Adipocyte (in vitro differentiated cells): ENCODE measurements at regions not wholly inside any gene's neighbourhood (a gene's known extent, or its start where the extent isn't known, plus 50 kb on each side); places are given as distances from the start of the nearest gene placed in this dataset.

Experiments
- DNase-seq: peaks from one replicate; pipeline ENCODE4 v3.0.0-alpha.2; 2015; ENCODE audit warnings: low read depth
- H3K27me3 ChIP-seq: replicated peaks from 2 replicates; pipeline ENCODE4 v1.7.0; 2013; ENCODE audit warnings: mild to moderate bottlenecking, low read length, moderate library complexity; ENCODE audit not compliant: control insufficient read depth, insufficient read depth
- H3K36me3 ChIP-seq: 2 replicates; pipeline ENCODE4 v1.7.0; 2013; ENCODE audit warnings: low read length, mild to moderate bottlenecking, moderate library complexity; ENCODE audit not compliant: control insufficient read depth, insufficient read depth, severe bottlenecking
- H3K4me1 ChIP-seq: 2 replicates; pipeline ENCODE4 v1.7.0; 2013; ENCODE audit warnings: mild to moderate bottlenecking, low read length, moderate library complexity; ENCODE audit not compliant: control insufficient read depth, insufficient read depth
- H3K4me3 ChIP-seq: 2 replicates; pipeline ENCODE4 v1.7.0; 2013; ENCODE audit warnings: mild to moderate bottlenecking, low read length, moderate library complexity
- H3K9ac ChIP-seq: 2 replicates; pipeline ENCODE4 v1.7.0; 2013; ENCODE audit warnings: mild to moderate bottlenecking, low read length, moderate library complexity
- H3K9me3 ChIP-seq: 2 replicates; pipeline ENCODE4 v1.7.0; 2013; ENCODE audit warnings: mild to moderate bottlenecking, low read length, moderate library complexity; ENCODE audit not compliant: control insufficient read depth

GRCh38 chr6:126117251-126117650 lies 130.9 kb downstream of the TRMT11 start:
- Histone ChIP-seq H3K9ac (no peak overlapping the region), H3K9me3 (no peaks in the 10 kb centered on the region), H3K4me1 (peaks cover 7% of the 10 kb centered on the region), H3K4me3 (no peak overlapping the region), H3K27me3 (no peaks in the 10 kb centered on the region), H3K36me3 (no peaks in the 10 kb centered on the region)
- DNase-seq = no peak

- H3K9me3 ChIP-seq = no peaks in the 10 kb centered on the region
- H3K4me3 ChIP-seq = no peak overlapping the region
- no peak overlapping the region for H3K9ac ChIP-seq
- H3K27me3 ChIP-seq = no peaks in the 10 kb centered on the region
- DNase-seq = peak; percentile 23
- no peaks in the 10 kb centered on the region for H3K36me3 ChIP-seq
- H3K4me1 ChIP-seq = peaks cover 7% of the 10 kb centered on the region
These were observed 131.9 kb downstream of the TRMT11 start for GRCh38 chr6:126118058-126118755.

GRCh38 chr6:126118936-126119335 lies 132.6 kb downstream of the TRMT11 start:
- H3K9ac ChIP-seq = no peak overlapping the region
- H3K4me3 ChIP-seq = no peak overlapping the region
- H3K36me3 ChIP-seq = no peaks in the 10 kb centered on the region
- DNase-seq = no peak
- no peaks in the 10 kb centered on the region for H3K9me3 ChIP-seq
- H3K4me1 ChIP-seq = peaks cover 7% of the 10 kb centered on the region
- no peaks in the 10 kb centered on the region for H3K27me3 ChIP-seq

GRCh38 chr6:126123226-126123625 lies 136.9 kb downstream of the TRMT11 start:
- H3K36me3 ChIP-seq = no peaks in the 10 kb centered on the region
- no peak overlapping the region for H3K4me3 ChIP-seq
- peaks cover 7% of the 10 kb centered on the region for H3K4me1 ChIP-seq
- no peak for DNase-seq
- no peaks in the 10 kb centered on the region for H3K27me3 ChIP-seq
- H3K9me3 ChIP-seq = no peaks in the 10 kb centered on the region
- no peak overlapping the region for H3K9ac ChIP-seq

- Histone ChIP-seq H3K9me3 (no peaks in the 10 kb centered on the region), H3K27me3 (no peaks in the 10 kb centered on the region), H3K4me1 (no peaks in the 10 kb centered on the region), H3K4me3 (no peak overlapping the region), H3K9ac (no peak overlapping the region), H3K36me3 (no peaks in the 10 kb centered on the region)
- no peak for DNase-seq
These were observed 141.3 kb downstream of the TRMT11 start for GRCh38 chr6:126127659-126128058.

- H3K4me1 ChIP-seq = no peaks in the 10 kb centered on the region
- no peak overlapping the region for H3K9ac ChIP-seq
- H3K27me3 ChIP-seq = no peaks in the 10 kb centered on the region
- no peak overlapping the region for H3K4me3 ChIP-seq
- no peaks in the 10 kb centered on the region for H3K36me3 ChIP-seq
- peaks cover 6% of the 10 kb centered on the region for H3K9me3 ChIP-seq
- no peak for DNase-seq
These were observed 144.9 kb downstream of the TRMT11 start for GRCh38 chr6:126131246-126131645.

GRCh38 chr6:126133984-126134383 lies 147.6 kb downstream of the TRMT11 start:
- Histone ChIP-seq H3K36me3 (no peaks in the 10 kb centered on the region), H3K4me1 (no peaks in the 10 kb centered on the region), H3K9ac (no peak overlapping the region), H3K4me3 (no peak overlapping the region), H3K9me3 (peaks cover 7% of the 10 kb centered on the region), H3K27me3 (no peaks in the 10 kb centered on the region)
- DNase-seq = no peak

GRCh38 chr6:126134491-126134890 lies 148.2 kb downstream of the TRMT11 start:
- no peaks in the 10 kb centered on the region for H3K27me3 ChIP-seq
- no peak overlapping the region for H3K4me3 ChIP-seq
- no peak for DNase-seq
- no peak overlapping the region for H3K9ac ChIP-seq
- H3K9me3 ChIP-seq = peaks cover 8% of the 10 kb centered on the region
- no peaks in the 10 kb centered on the region for H3K4me1 ChIP-seq
- H3K36me3 ChIP-seq = no peaks in the 10 kb centered on the region

GRCh38 chr6:126140015-126140414 lies 153.7 kb downstream of the TRMT11 start:
- no peak overlapping the region for H3K9ac ChIP-seq
- no peak overlapping the region for H3K4me3 ChIP-seq
- no peaks in the 10 kb centered on the region for H3K36me3 ChIP-seq
- DNase-seq = no peak
- H3K4me1 ChIP-seq = peaks cover 11% of the 10 kb centered on the region
- peaks cover 20% of the 10 kb centered on the region for H3K9me3 ChIP-seq
- no peaks in the 10 kb centered on the region for H3K27me3 ChIP-seq

GRCh38 chr6:126143761-126144251 lies 157.5 kb downstream of the TRMT11 start:
- Histone ChIP-seq H3K9me3 (peaks cover 13% of the 10 kb centered on the region), H3K36me3 (no peaks in the 10 kb centered on the region), H3K4me1 (peaks cover 11% of the 10 kb centered on the region), H3K4me3 (peak overlapping the region; percentile 0), H3K27me3 (no peaks in the 10 kb centered on the region), H3K9ac (no peak overlapping the region)
- DNase-seq = no peak

GRCh38 chr6:126145351-126145750 lies 159.0 kb downstream of the TRMT11 start:
- H3K36me3 ChIP-seq = no peaks in the 10 kb centered on the region
- H3K9me3 ChIP-seq = peaks cover 4% of the 10 kb centered on the region
- H3K27me3 ChIP-seq = no peaks in the 10 kb centered on the region
- no peak overlapping the region for H3K9ac ChIP-seq
- no peak overlapping the region for H3K4me3 ChIP-seq
- no peak for DNase-seq
- peaks cover 11% of the 10 kb centered on the region for H3K4me1 ChIP-seq
